K562 (cell line): ENCODE measurements at regions not wholly inside any gene's neighbourhood (a gene's known extent, or its start where the extent isn't known, plus 50 kb on each side); places are given as distances from the start of the nearest gene placed in this dataset.

Source experiments
- CBX2 ChIP-seq: fragments of 200-600 bp; sonication (generic); IDR thresholded peaks from one replicate; pipeline ENCODE4 v1.6.1; 2012; ENCODE audit warnings: mild to moderate bottlenecking, low read length, inconsistent platforms; ENCODE audit not compliant: insufficient read depth, poor library complexity, severe bottlenecking
- CTCF ChIP-seq, 3 experiments: IDR thresholded peaks in 2 of 3; conservative IDR thresholded peaks in 1 of 3; 2 replicates each; pipeline ENCODE4 v1.5.1; 2011 to 2012; ENCODE audit warnings: low read length in 3 of 3, mild to moderate bottlenecking in 3 of 3, control low read depth in 2 of 3, improper control_type of control experiment in 1 of 3, inconsistent platforms in 1 of 3, low read depth in 1 of 3, mixed read lengths in 1 of 3, moderate library complexity in 1 of 3; ENCODE audit not compliant: insufficient read depth in 2 of 3
- GATAD2A ChIP-seq: fragments of 450-650 bp; IDR thresholded peaks from 2 replicates; pipeline ENCODE4 v1.6.1; 2017
- KLF10 ChIP-seq: fragments of 250-450 bp; sonication (Bioruptor Pico); IDR thresholded peaks from 2 replicates; pipeline ENCODE4 v1.6.1; 2021; ENCODE audit warnings: matching md5 sums
- MAFK ChIP-seq: IDR thresholded peaks from 2 replicates; pipeline ENCODE4 v1.6.1; 2011; ENCODE audit warnings: low read length, improper control_type of control experiment
- NFATC3 ChIP-seq: fragments of 450-650 bp; IDR thresholded peaks from 2 replicates; pipeline ENCODE4 v1.6.1; 2017; ENCODE audit warnings: mild to moderate bottlenecking
- POLR2A ChIP-seq: fragments of 450-650 bp; conservative IDR thresholded peaks from 2 replicates; pipeline ENCODE4 v1.6.1; 2016
- TSHZ1 ChIP-seq: fragments of 250-450 bp; sonication (Bioruptor Pico); IDR thresholded peaks from 2 replicates; pipeline ENCODE4 v1.4.0; 2020; ENCODE audit warnings: mild to moderate bottlenecking, moderate library complexity
- ZBTB11 ChIP-seq, 3 experiments: fragments of 200-800 bp in 1 of 3; fragments of 250-450 bp in 1 of 3; fragments of 450-650 bp in 1 of 3; sonication (Bioruptor Pico) in 1 of 3; sonication (Bioruptor generic) in 1 of 3; formaldehyde crosslinking in 1 of 3; IDR thresholded peaks; 2 replicates each; pipeline versions ENCODE4 v1.6.1 to v1.8.0; 2016 to 2022; ENCODE audit warnings: mild to moderate bottlenecking in 2 of 3, missing genetic modification characterization in 2 of 3, missing compliant biosample characterization in 1 of 3, moderate library complexity in 1 of 3
- ZNF253 ChIP-seq: fragments of 250-450 bp; sonication (Bioruptor Pico); conservative IDR thresholded peaks from 2 replicates; pipeline ENCODE4 v1.6.1; 2021; ENCODE audit warnings: mild to moderate bottlenecking
- ZNF561 ChIP-seq: fragments of 450-650 bp; formaldehyde crosslinking; conservative IDR thresholded peaks from 2 replicates; pipeline ENCODE4 v1.4.0; 2020; ENCODE audit warnings: mild to moderate bottlenecking, moderate library complexity
- ZNF583 ChIP-seq: fragments of 250-450 bp; sonication (Bioruptor Pico); IDR thresholded peaks from 2 replicates; pipeline ENCODE4 v1.4.0; 2020

GRCh38 chr14:81682134-81682533 is 148.5 kb upstream of the SEL1L start:
- TF ChIP-seq ZBTB11 (CRISPR knock-in tag; IDR thresholded peaks at IDR 0.05) (no peak), TSHZ1 (no peak), ZNF561 (CRISPR knock-in tag) (no peak), CBX2 (no peak), GATAD2A (no peak), ZNF583 (CRISPR knock-in tag) (no peak), ZNF253 (no peak), KLF10 (no peak), POLR2A (no peak), MAFK (no peak), CTCF (IDR thresholded peaks at IDR 0.05 in 2 of 3, conservative IDR thresholded peaks at IDR 0.05 in 1 of 3; ENCODE audit: insufficient read depth in 2 of 3, low read depth in 1 of 3, low read length in 3 of 3) (no peak), NFATC3 (no peak)
